GM19438 (cell line): ENCODE measurements at regions not wholly inside any gene's neighbourhood (a gene's known extent, or its start where the extent isn't known, plus 50 kb on each side); places are given as distances from the start of the nearest gene placed in this dataset.
"Not testable (repeated sequence)": the region's sequence is repeated elsewhere in the genome, so short reads cannot be mapped to it uniquely, and the experiment has no call there.

ENCODE experiments used
- ATAC-seq: cut with Tn5 transposase; IDR thresholded peaks from one replicate; pipeline ENCODE4 v1.9.1; 2021; ENCODE audit warnings: low read depth; ENCODE audit not compliant: unreplicated experiment

GRCh38 chr17:83202002-83203000 lies 122.9 kb downstream of the METRNL start:
- no peak for ATAC-seq

DNA sequence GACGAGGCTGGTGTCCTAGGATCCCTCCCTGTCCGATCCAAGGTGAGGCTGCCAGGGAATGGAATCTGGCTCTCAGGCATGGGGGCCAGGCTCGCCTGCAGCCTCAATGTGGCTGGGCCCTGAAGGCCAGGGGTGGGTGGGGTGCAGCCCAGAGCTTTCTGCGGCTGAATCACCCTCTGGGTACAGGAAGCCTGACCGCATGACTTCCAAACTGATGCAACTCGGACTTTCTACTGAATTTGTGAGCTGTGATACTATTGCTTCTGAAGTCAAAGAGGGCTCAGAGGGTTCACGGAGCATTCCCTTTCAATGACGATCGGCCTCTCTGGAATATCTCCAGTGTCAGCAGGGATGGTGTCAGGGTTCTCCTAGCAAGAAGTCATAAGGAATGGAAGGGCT lies 123.7 kb downstream of the METRNL start:
- ATAC-seq: no peak

DNA sequence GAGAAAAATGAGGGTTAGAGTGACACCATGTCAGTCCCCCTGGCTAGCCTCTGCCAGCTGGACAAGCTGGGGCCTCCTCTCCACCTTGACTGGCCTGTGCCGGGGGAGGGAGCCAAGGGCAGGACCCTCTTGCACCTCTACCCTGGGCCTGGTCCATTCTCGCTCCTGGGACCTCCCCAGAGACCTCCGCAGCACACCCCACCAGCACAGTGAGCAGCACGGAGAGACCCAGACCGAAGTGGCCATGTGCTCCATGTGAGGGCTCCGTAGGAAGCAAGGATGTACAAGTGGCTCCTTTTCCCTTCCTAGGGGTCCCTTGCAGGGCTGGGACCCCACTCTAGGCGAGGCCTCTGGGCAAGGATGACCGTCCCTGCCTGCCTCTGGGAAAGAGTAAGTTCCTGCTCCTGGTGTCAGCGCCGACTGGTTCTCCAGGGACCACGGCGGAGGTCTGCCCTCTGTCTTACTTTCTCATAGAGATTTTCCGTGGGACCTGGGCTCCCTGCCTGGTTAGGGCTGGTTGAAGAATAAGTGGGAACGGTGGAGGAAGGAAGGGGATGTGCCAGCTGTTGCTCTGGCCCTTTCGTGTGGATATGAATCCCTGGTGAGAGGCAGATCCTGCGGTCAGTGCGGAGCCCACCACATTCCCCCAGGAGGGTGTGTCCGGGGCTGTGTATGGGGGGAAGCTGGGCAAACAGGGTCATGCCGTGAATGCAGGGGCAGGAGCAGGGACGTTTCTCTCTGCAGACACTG lies 124.2 kb downstream of the METRNL start:
- no peak for ATAC-seq

- no peak for ATAC-seq
Observed at GRCh38 chr17:83204230-83204725, 124.9 kb downstream of the METRNL start.

GRCh38 chr17:83204736-83205386 lies 125.5 kb downstream of the METRNL start:
- ATAC-seq: not testable (repeated sequence)

DNA sequence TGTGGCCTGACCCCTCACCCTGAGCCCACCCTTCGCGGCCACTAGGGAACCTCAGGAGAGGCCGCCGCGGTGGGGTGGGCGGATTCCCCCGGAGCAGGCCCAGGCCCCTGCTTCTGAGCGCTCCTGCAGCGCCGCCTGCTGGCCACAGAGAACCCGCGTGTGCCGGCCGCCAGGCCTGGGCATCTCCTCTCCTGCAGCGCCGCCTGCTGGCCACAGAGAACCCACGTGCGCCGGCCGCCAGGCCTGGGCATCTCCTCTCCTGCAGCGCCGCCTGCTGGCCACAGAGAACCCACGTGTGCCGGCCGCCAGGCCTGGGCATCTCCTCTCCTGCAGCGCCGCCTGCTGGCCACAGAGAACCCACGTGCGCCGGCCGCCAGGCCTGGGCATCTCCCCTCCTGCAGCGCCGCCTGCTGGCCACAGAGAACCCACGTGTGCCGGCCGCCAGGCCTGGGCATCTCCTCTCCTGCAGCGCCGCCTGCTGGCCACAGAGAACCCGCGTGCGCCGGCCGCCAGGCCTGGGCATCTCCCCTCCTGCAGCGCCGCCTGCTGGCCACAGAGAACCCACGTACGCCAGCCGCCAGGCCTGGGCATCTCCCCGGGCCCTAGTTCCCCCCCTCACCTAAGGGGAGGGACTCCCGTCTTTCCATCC lies 126.1 kb downstream of the METRNL start:
- not testable (repeated sequence) for ATAC-seq

- ATAC-seq: not testable (repeated sequence)
Observed at GRCh38 chr17:83206036-83206394, 126.6 kb downstream of the METRNL start.

DNA sequence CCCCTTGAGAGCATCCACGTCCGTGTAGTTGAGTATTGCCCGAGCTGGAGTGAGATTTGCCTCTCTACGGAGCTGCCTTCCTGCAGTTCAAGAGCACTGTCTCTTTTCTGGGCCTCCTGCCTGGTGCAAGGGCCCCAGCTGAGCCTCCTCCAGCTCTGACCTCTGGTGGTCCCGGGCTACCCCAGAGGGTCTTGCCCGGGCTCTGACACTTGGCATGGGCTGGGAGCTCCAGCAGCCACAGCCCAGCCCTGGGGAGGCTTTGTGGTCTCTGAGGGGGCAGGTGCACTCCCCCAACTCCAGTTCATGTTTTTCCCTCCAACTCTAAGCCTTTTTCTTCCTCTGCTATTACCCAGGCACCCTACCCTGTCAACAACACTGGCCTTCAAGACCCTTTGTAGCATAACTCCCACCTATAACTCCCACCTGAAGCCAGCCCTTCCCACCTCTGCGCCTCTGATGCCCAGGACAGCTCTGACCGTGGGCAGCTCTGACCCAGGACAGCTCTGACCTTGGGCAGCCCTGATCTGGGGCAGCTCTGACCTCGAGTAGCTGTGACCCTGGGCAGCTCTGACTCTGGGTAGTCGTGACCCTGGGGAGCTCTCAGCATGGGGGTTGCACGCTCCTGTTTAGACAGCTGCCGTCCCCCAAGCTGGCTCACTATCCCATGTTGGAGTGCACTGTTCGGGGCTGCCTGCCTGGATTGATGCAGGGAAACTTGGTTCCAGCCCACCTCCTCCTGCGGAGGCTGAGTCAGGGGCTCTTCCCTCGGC lies 127.6 kb downstream of the METRNL start:
- not testable (repeated sequence) for ATAC-seq

DNA sequence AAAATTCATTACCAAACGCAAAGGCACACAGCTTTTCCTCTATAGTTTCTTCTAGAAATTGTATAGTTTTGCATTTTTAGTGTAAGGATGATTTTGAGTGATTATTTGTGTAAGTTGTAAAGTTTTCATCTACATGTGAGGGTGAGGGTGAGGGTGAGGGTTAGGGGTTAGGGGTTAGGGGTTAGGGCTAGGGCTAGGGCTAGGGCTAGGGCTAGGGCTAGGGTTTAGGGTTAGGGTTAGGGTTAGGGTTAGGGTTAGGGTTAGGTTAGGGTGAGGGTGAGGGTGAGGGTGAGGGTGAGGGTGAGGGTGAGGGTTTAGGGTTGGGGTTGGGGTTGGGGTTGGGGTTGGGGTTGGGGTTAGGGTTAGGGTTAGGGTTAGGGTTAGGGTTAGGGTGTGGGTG lies 167.6 kb downstream of the METRNL start:
- not testable (repeated sequence) for ATAC-seq
